NCI-H524 treated with DMSO at 0.1 percent for 48 hours (cell line): ENCODE measurements at regions not wholly inside any gene's neighbourhood (a gene's known extent, or its start where the extent isn't known, plus 50 kb on each side); places are given as distances from the start of the nearest gene placed in this dataset.

Experiments
- DNase-seq: peaks from one replicate; lab custom pipeline; 2025; lab: John Stamatoyannopoulos, UW

DNA sequence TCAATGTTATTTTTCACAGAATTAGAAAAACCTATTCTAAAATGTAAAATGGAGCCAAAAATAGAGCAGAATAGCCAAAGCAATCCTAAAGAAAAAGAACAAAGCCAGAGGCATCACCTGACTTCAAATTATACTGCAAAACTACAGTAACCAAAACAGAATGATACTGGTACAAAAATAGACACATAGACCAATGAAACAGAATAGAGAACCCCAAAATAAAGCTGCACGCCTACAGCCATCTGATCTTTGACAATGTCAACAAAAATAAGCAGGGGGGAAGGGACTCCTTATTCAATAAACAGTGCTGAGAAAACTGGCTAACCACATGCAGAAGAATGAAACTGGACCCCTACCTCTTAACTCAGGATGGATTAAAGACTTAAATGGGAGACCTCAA is 65.8 kb upstream of the PDE4D start:
- no peak for DNase-seq

DNA sequence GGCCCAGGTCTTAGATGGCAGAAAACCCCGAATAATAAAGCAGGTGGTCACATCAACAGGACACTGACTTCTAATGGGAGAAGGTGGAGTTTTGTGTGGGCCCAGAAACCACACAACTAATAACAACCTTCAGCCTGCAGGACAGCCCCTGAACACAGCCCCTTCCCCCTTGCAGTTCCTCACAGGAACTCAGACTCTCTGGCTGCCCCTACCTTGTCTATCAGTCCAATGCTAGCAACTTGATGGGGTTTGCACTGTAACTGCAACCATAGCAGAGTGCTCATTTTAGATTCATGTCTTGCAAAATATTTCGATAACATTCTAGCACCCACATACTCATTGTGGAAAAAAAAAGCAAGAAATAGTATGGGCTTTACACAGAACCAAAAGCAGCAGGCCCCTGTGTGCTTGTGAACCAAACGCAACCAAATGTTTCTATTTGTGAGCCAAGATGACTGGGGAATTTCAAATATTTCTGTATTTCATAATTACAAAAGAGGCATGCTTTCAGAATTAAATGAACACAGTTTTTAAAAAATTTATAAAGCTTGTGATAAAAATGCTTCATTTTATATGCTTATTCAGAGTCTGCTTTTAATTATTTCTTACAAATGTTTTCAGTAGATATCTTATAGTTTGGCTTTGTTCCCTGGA is 62.7 kb upstream of the PDE4D start:
- no peak for DNase-seq

DNA sequence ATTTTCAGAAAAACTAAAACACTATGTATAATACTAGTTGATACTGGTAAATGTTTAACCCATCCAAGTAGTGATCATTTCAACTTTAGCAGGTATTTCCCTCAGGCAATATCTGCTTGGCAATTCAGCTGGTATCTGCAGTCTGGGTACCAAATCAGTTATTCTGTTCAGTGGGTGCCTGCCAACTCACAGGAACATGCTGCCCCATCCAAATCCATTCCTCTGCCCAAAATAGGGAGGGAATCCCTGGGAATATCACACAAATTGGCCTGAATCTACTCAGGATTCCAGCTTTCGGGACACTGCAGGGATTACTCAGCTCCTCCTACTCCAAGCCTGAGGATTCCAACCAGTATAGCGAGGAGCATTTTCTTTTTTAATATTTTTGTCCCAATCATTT is 61.7 kb upstream of the PDE4D start:
- no peak for DNase-seq

DNA sequence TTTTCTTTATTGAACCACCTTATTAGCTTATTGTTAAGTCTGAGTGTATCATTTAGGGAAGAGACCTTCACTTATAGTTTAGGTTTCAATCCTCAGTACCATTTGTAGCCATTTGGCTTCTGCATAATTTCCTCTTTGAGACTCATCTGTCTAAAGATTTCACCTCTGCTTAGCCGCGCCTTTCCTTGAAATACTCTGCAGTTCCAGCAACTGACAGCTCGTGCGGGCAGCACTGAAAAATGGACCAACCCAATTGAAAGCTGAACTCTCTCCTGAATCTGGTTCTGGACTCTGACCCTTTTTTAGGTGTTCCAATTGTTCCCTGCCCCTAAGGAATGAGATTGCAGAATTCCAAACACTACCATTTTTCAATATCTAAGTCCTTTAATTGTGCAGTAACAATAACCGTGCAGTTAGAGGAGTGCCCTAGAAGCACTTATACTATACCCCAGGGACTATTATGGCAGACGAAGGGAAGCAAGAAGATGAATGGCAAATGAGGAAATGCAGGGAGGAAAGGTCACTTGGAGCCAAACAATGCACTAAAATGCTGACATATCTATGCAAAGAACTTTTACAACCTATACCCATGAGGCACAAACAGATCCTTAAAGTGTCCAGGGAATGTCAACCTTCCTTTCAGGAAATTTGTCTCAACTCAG is 50.1 kb upstream of the PDE4D start:
- DNase-seq = no peak
